Astrocyte (in vitro differentiated cells and primary cell): ENCODE measurements at regions not wholly inside any gene's neighbourhood (a gene's known extent, or its start where the extent isn't known, plus 50 kb on each side); places are given as distances from the start of the nearest gene placed in this dataset.

Experiments
- DNase-seq: peaks from one replicate; pipeline ENCODE4 v3.0.0-alpha.2; 2010; ENCODE audit warnings: low read depth
- FAIRE-seq: peaks from 2 replicates; lab custom pipeline; 2011; peaks lifted over from hg19 to GRCh38; lab: Jason Lieb, UNC
- H2AFZ ChIP-seq: 2 replicates; pipeline ENCODE4 v1.6.0; 2012; ENCODE audit warnings: low read depth, low read length, inconsistent platforms
- H3K27ac ChIP-seq: 2 replicates; pipeline ENCODE4 v1.5.1; 2011; ENCODE audit warnings: low read depth, low read length, inconsistent platforms
- H3K27me3 ChIP-seq: 2 replicates; pipeline ENCODE4 v1.6.0; 2011; ENCODE audit warnings: low read length, inconsistent platforms; ENCODE audit not compliant: insufficient read depth
- H3K36me3 ChIP-seq: 2 replicates; pipeline ENCODE4 v1.5.1; 2011; ENCODE audit warnings: low read length, inconsistent platforms; ENCODE audit not compliant: insufficient read depth
- H3K4me1 ChIP-seq: 2 replicates; pipeline ENCODE4 v1.5.1; 2011; ENCODE audit warnings: low read length, inconsistent platforms; ENCODE audit not compliant: insufficient read depth
- H3K4me2 ChIP-seq: 2 replicates; pipeline ENCODE4 v1.6.0; 2012; ENCODE audit warnings: low read length, inconsistent platforms
- H3K4me3 ChIP-seq: 2 replicates; pipeline ENCODE4 v1.5.1; 2011; ENCODE audit warnings: low read depth, mild to moderate bottlenecking, low read length, inconsistent platforms; ENCODE audit not compliant: insufficient read depth
- H3K79me2 ChIP-seq: 2 replicates; pipeline ENCODE4 v1.6.0; 2012; ENCODE audit warnings: mild to moderate bottlenecking, low read length, inconsistent platforms; ENCODE audit not compliant: insufficient read depth
- H3K9ac ChIP-seq: 2 replicates; pipeline ENCODE4 v1.6.0; 2012; ENCODE audit warnings: mild to moderate bottlenecking, low read length, inconsistent platforms
- H3K9me3 ChIP-seq: 2 replicates; pipeline ENCODE4 v1.5.1; 2012; ENCODE audit warnings: low read depth, mild to moderate bottlenecking, low read length, inconsistent platforms; ENCODE audit not compliant: insufficient read depth
- H4K20me1 ChIP-seq: 2 replicates; pipeline ENCODE4 v1.6.0; 2012; ENCODE audit warnings: low read length, inconsistent platforms; ENCODE audit not compliant: insufficient read depth
- H3K27ac Mint-ChIP-seq: one replicate; pipeline ENCODE4 v1.8.0; 2021; ENCODE audit warnings: mild to moderate bottlenecking, mixed read lengths; ENCODE audit not compliant: unreplicated experiment
- H3K27me3 Mint-ChIP-seq: one replicate; pipeline ENCODE4 v1.8.0; 2021; ENCODE audit warnings: low read depth, mixed read lengths; ENCODE audit not compliant: unreplicated experiment
- H3K36me3 Mint-ChIP-seq: one replicate; pipeline ENCODE4 v1.8.0; 2021; ENCODE audit warnings: low read depth, mixed read lengths; ENCODE audit not compliant: unreplicated experiment
- H3K4me1 Mint-ChIP-seq: one replicate; pipeline ENCODE4 v1.8.0; 2021; ENCODE audit warnings: low read depth, mixed read lengths; ENCODE audit not compliant: unreplicated experiment
- H3K4me3 Mint-ChIP-seq: one replicate; pipeline ENCODE4 v1.8.0; 2021; ENCODE audit warnings: mild to moderate bottlenecking, moderate library complexity, mixed read lengths; ENCODE audit not compliant: unreplicated experiment
- H3K9me3 Mint-ChIP-seq: one replicate; pipeline ENCODE4 v1.8.0; 2021; ENCODE audit warnings: mild to moderate bottlenecking, mixed read lengths; ENCODE audit not compliant: unreplicated experiment
- EZH2 ChIP-seq: IDR thresholded peaks from 2 replicates; pipeline ENCODE4 v1.6.1; 2012; ENCODE audit warnings: mild to moderate bottlenecking, low read length, inconsistent platforms; ENCODE audit not compliant: insufficient read depth
- TF ChIP-seq, protein P1 (sequence below): IDR thresholded peaks from 2 replicates; pipeline ENCODE4 v1.5.1; 2011; ENCODE audit warnings: low read depth, mild to moderate bottlenecking, inconsistent platforms, low read length, moderate library complexity; ENCODE audit not compliant: insufficient read depth

DNA sequence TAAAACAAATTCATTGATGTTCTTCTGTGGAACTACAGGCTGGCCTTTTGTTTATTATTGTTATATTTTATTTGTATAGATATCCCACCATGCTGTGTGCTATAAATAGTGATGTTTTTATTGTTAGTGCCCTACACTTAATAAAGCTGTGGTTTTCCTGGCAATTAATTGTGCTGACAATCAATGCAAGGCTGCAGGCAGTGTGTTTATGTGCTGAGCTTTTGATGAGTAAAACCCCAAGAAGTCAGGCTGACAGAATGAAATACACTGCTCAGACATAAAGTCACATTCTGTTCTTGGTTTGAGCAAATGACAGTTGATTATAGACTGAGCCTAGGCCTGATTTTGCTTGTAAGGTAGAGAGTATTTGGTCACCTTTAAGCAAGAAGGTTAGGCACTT, 362.7 kb downstream of the CPS1 start:
- Histone ChIP-seq H2AFZ (no peak overlapping the region), H3K36me3 (no peaks in the 10 kb centered on the region), H3K9me3 (no peaks in the 10 kb centered on the region), H4K20me1 (no peaks in the 10 kb centered on the region), H3K4me3 (no peak overlapping the region), H3K79me2 (no peaks in the 10 kb centered on the region), H3K4me2 (no peak overlapping the region), H3K27ac (no peak overlapping the region), H3K27me3 (peaks cover 2% of the 10 kb centered on the region), H3K9ac (no peak overlapping the region), H3K4me1 (no peaks in the 10 kb centered on the region)
- FAIRE-seq = no peak
- TF ChIP-seq, protein P1, sequence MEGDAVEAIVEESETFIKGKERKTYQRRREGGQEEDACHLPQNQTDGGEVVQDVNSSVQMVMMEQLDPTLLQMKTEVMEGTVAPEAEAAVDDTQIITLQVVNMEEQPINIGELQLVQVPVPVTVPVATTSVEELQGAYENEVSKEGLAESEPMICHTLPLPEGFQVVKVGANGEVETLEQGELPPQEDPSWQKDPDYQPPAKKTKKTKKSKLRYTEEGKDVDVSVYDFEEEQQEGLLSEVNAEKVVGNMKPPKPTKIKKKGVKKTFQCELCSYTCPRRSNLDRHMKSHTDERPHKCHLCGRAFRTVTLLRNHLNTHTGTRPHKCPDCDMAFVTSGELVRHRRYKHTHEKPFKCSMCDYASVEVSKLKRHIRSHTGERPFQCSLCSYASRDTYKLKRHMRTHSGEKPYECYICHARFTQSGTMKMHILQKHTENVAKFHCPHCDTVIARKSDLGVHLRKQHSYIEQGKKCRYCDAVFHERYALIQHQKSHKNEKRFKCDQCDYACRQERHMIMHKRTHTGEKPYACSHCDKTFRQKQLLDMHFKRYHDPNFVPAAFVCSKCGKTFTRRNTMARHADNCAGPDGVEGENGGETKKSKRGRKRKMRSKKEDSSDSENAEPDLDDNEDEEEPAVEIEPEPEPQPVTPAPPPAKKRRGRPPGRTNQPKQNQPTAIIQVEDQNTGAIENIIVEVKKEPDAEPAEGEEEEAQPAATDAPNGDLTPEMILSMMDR = no peak
- no peak for TF ChIP-seq EZH2
- no peaks in the 10 kb centered on the region for H3K36me3 Mint-ChIP-seq
- no peak overlapping the region for H3K27ac Mint-ChIP-seq
- no peak for DNase-seq
- H3K27me3 Mint-ChIP-seq = no peaks in the 10 kb centered on the region
- H3K9me3 Mint-ChIP-seq = peaks cover under 1% of the 10 kb centered on the region
- H3K4me1 Mint-ChIP-seq = no peaks in the 10 kb centered on the region
- H3K4me3 Mint-ChIP-seq = no peak overlapping the region

DNA sequence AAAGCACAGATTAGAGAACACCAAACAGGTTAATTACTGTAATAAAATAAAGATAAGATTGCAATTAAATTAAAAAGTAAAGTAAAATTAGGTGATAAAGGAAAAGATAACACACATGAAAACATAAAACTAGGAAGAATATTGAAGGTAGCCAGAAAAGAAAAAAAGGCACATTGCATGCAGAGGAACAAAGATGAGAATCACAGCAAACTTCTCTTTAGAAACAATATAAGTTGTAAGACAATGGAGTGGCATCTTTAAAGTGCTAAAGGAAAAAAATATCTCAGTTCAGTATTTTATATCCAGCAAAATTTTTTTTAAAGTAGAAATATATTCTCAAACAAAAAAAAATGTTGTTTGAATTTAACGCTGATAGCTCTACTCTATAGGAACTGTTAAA, 366.0 kb downstream of the CPS1 start:
- FAIRE-seq = no peak
- TF ChIP-seq EZH2 = no peak
- TF ChIP-seq, protein P1 = no peak
- Histone ChIP-seq H3K4me3 (no peak overlapping the region), H3K79me2 (no peaks in the 10 kb centered on the region), H3K27me3 (no peaks in the 10 kb centered on the region), H3K36me3 (no peaks in the 10 kb centered on the region), H3K9me3 (no peaks in the 10 kb centered on the region), H2AFZ (no peak overlapping the region), H3K4me1 (no peaks in the 10 kb centered on the region), H3K27ac (no peak overlapping the region), H3K4me2 (no peak overlapping the region), H4K20me1 (no peaks in the 10 kb centered on the region), H3K9ac (no peak overlapping the region)
- no peak overlapping the region for H3K4me3 Mint-ChIP-seq
- no peaks in the 10 kb centered on the region for H3K9me3 Mint-ChIP-seq
- no peaks in the 10 kb centered on the region for H3K27me3 Mint-ChIP-seq
- H3K27ac Mint-ChIP-seq = no peak overlapping the region
- no peak for DNase-seq
- no peaks in the 10 kb centered on the region for H3K36me3 Mint-ChIP-seq
- H3K4me1 Mint-ChIP-seq = no peaks in the 10 kb centered on the region

DNA sequence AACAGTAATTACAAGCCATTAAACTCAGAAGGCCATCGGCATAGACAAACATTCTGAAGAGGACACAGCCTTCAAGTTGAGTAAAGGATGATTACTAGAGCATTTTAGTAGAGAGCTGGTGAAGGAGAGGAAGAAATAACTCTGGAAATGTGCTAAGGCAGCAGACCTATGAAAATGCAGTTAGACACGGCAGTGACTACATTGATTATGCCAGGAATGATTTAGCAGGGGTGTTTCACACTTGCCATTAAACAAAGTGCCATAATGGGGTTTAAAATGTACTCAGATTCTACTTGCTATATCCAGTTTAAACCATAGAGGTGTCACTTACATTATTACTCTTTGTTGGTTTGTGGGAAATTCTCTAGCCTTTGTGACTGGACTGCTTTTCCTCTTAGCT, 372.3 kb downstream of the CPS1 start:
- no peaks in the 10 kb centered on the region for H3K4me1 Mint-ChIP-seq
- H3K4me3 Mint-ChIP-seq = no peak overlapping the region
- Histone ChIP-seq H3K9ac (no peak overlapping the region), H3K9me3 (no peaks in the 10 kb centered on the region), H3K36me3 (no peaks in the 10 kb centered on the region), H4K20me1 (no peaks in the 10 kb centered on the region), H2AFZ (peak overlapping the region; percentile 22), H3K4me1 (no peaks in the 10 kb centered on the region), H3K4me2 (no peak overlapping the region), H3K79me2 (no peaks in the 10 kb centered on the region), H3K27me3 (no peaks in the 10 kb centered on the region), H3K27ac (no peak overlapping the region), H3K4me3 (no peak overlapping the region)
- H3K27ac Mint-ChIP-seq = no peak overlapping the region
- no peaks in the 10 kb centered on the region for H3K9me3 Mint-ChIP-seq
- FAIRE-seq (no peak), DNase-seq (no peak)
- H3K27me3 Mint-ChIP-seq = no peaks in the 10 kb centered on the region
- no peak for TF ChIP-seq EZH2
- TF ChIP-seq, protein P1 = no peak
- no peaks in the 10 kb centered on the region for H3K36me3 Mint-ChIP-seq
